Right lobe of liver (tissue), 4 donors: ENCODE measurements at regions not wholly inside any gene's neighbourhood (a gene's known extent, or its start where the extent isn't known, plus 50 kb on each side); places are given as distances from the start of the nearest gene placed in this dataset.

Source experiments
- CTCF ChIP-seq, 4 donors: fragments of 200-600 bp in 3 of 4; fragments of 450-650 bp in 1 of 4; IDR thresholded peaks; one replicate each; pipeline versions ENCODE4 v1.5.1 to v1.8.0; 2016 to 2022; ENCODE audit warnings: antibody characterized with exemption in 4 of 4, mild to moderate bottlenecking in 2 of 4
- POLR2A ChIP-seq: fragments of 450-650 bp; IDR thresholded peaks from one replicate; pipeline ENCODE4 v1.6.1; 2017; ENCODE audit warnings: antibody characterized with exemption, mild to moderate bottlenecking
- donor health status: DM: no; HTN: no; CAD: no.
- donor health status: DM: no; HTN: no; CAD: no.
- donor health status: DM: no; HTN: yes; CAD: no.

GRCh38 chr3:76436894-76437293, 603.0 kb upstream of the ROBO2 start:
- TF ChIP-seq POLR2A (no peak), CTCF (IDR thresholded peaks at IDR 0.05) (no peak)
